HAP-1 (cell line): ENCODE measurements at regions not wholly inside any gene's neighbourhood (a gene's known extent, or its start where the extent isn't known, plus 50 kb on each side); places are given as distances from the start of the nearest gene placed in this dataset.

Source experiments
- DNase-seq, 2 experiments: peaks; one replicate each; pipeline ENCODE4 v3.0.0-alpha.2; 2016 to 2020; ENCODE audit warnings: low spot score in 2 of 2
- H3K27me3 ChIP-seq: fragments of 250-450 bp; sonication (Bioruptor Pico); 2 replicates; pipeline ENCODE4 v1.5.1; 2020; ENCODE audit warnings: low read depth, mild to moderate bottlenecking, moderate library complexity
- H3K36me3 ChIP-seq: fragments of 250-450 bp; sonication (Bioruptor Pico); replicated peaks from 2 replicates; pipeline ENCODE4 v1.5.1; 2020; ENCODE audit warnings: mild to moderate bottlenecking
- H3K4me1 ChIP-seq: fragments of 250-450 bp; sonication (Bioruptor Pico); 2 replicates; pipeline ENCODE4 v1.5.1; 2020; ENCODE audit warnings: mild to moderate bottlenecking
- H3K4me3 ChIP-seq: fragments of 250-450 bp; sonication (Bioruptor Pico); 2 replicates; pipeline ENCODE4 v1.5.1; 2020; ENCODE audit warnings: mild to moderate bottlenecking, moderate library complexity
- H3K9me3 ChIP-seq: fragments of 250-450 bp; sonication (Bioruptor Pico); 2 replicates; pipeline ENCODE4 v1.5.1; 2020; ENCODE audit warnings: mild to moderate bottlenecking, moderate library complexity
- in situ Hi-C: fragments of 300-500 bp; cut with MboI; formaldehyde crosslinking; loops from 3 replicates; pipeline ENCODE4 v1.14.3; 2020; ENCODE audit warnings: low sequenced_read_pairs, inconsistent platforms, mixed read lengths

- H3K4me1 ChIP-seq = no peaks in the 10 kb centered on the region
- H3K27me3 ChIP-seq = peaks cover 14% of the 10 kb centered on the region; the same call in 1 of the 2 replicates
- no peak overlapping the region for H3K4me3 ChIP-seq
- no peaks in the 10 kb centered on the region for H3K9me3 ChIP-seq
- in situ Hi-C loops = no loop called here
- DNase-seq = no peak
- no peaks in the 10 kb centered on the region for H3K36me3 ChIP-seq
Measured at GRCh38 chr16:89039756-89040155, 53.9 kb upstream of the ACSF3 start.

- Histone ChIP-seq H3K4me3 (no peak overlapping the region), H3K9me3 (no peaks in the 10 kb centered on the region), H3K27me3 (peaks cover 18% of the 10 kb centered on the region; the same call in 1 of the 2 replicates), H3K4me1 (no peaks in the 10 kb centered on the region), H3K36me3 (no peaks in the 10 kb centered on the region)
- in situ Hi-C loops = no loop called here
- DNase-seq = no peak
Measured at GRCh38 chr16:89040391-89040790, 53.3 kb upstream of the ACSF3 start.

- in situ Hi-C loops = no loop called here
- no peak overlapping the region for H3K4me3 ChIP-seq
- no peak for DNase-seq
Measured at GRCh38 chr16:89040861-89041570, 52.6 kb upstream of the ACSF3 start.

GRCh38 chr16:89041571-89042481 lies 51.8 kb upstream of the ACSF3 start:
- Histone ChIP-seq H3K27me3 (peaks cover 16% of the 10 kb centered on the region; the same call in 1 of the 2 replicates), H3K4me1 (no peaks in the 10 kb centered on the region), H3K9me3 (no peaks in the 10 kb centered on the region), H3K36me3 (no peaks in the 10 kb centered on the region), H3K4me3 (no peak overlapping the region)
- in situ Hi-C loops = no loop called here
- no peak for DNase-seq

More at GRCh38 chr16:89040861-89041570, 52.6 kb upstream of the ACSF3 start:
- H3K36me3 ChIP-seq = no peaks in the 10 kb centered on the region
- no peaks in the 10 kb centered on the region for H3K4me1 ChIP-seq
- H3K27me3 ChIP-seq = peaks cover 18% of the 10 kb centered on the region; the same call in 1 of the 2 replicates
- H3K9me3 ChIP-seq = no peaks in the 10 kb centered on the region

- in situ Hi-C loops = no loop called here
- Histone ChIP-seq H3K4me1 (no peaks in the 10 kb centered on the region), H3K36me3 (no peaks in the 10 kb centered on the region), H3K4me3 (no peak overlapping the region), H3K9me3 (no peaks in the 10 kb centered on the region), H3K27me3 (peaks cover 9% of the 10 kb centered on the region; the same call in 1 of the 2 replicates)
- DNase-seq = no peak
Measured at GRCh38 chr16:89042711-89043551, 50.7 kb upstream of the ACSF3 start.

GRCh38 chr16:89043636-89044417 lies 49.8 kb upstream of the ACSF3 start:
- Histone ChIP-seq H3K36me3 (no peaks in the 10 kb centered on the region), H3K27me3 (peaks cover 7% of the 10 kb centered on the region; the same call in 1 of the 2 replicates), H3K9me3 (no peaks in the 10 kb centered on the region), H3K4me3 (no peak overlapping the region), H3K4me1 (no peaks in the 10 kb centered on the region)
- no peak for DNase-seq
- in situ Hi-C loops = no loop called here
